NCI-H1694 (cell line): ENCODE measurements at regions not wholly inside any gene's neighbourhood (a gene's known extent, or its start where the extent isn't known, plus 50 kb on each side); places are given as distances from the start of the nearest gene placed in this dataset.
"Not testable (repeated sequence)": the region's sequence is repeated elsewhere in the genome, so short reads cannot be mapped to it uniquely, and the experiment has no call there.

Source experiments
- DNase-seq: peaks from one replicate; lab custom pipeline; 2025; lab: John Stamatoyannopoulos, UW

DNA sequence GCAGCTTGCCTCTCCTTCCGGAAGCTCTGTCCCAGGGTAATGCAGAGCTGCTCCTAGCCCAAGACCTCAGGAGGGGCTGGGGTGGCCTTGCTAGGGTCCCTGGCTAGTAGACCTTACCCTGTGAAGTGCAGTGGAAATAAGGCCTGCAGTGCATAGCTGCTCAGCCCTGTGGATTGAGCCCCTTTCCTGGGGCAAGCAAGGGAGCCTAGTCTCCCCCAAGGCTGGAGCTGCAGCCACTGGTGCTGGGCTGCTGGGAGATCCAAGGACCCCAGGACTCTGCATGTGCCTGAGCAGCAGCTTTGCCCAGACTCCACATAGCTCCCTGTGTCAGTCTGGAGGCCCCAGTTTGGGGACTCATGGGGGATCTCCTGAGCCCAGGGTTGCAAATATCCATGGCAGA lies 57.9 kb downstream of the FANCF start:
- no peak for DNase-seq

DNA sequence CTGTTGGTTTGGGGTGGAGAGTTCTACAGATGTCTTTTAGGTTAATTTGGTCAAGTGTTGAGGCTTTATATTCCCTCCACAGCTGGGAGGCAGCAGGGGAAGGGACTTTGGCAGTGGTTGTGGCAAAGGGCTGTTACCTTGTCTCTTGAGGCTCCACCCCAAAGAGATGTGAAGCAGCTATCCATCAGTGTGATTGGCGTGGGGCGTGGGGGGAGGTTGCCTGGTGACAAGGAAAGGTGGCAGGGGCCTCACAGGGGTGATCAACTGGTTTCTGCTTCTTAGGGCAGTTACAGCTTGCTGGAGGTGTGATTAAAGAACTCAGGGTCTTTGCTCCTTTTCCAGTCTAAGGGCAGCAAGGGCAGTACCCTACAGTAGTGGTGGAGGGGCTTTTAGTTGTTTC lies 59.3 kb downstream of the FANCF start:
- no peak for DNase-seq

DNA sequence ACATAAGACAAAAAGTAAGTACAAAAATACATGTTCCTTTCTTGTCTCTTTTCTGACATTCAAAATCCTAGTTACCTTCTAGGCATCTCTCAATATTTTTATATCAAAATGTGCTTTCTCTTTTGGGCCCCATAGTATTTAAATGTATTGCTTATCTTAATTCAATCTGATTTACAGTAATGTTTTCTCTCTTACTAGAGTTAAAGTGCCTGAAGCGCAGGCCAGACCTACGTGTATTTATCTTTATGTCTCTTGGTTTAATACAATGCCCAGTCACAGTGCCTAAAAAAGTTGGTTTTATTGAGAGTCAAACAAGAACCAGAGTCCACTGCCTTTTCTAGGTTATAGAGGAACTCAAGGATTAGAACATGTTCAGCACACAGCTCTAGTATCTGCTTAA lies 64.3 kb downstream of the FANCF start:
- DNase-seq = no peak

DNA sequence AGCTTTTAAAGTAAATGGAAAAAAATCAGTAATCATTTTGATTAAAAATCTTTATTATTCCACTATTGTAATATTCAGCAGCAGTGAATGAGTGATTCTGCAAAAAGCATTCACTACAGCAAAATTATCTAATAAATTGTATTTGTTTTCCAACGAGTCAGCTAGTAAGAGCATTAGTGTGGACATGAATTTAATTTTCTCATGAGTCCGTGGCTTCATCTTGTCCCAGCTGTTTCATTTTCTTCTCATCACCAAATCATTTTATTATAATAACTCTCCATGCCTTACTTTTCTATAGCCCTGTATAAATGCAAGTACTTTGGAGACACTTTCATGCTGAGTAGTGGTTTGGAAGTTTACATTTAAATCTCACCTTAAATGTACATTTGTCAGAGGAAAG lies 66.2 kb downstream of the FANCF start:
- peak; percentile 30 for DNase-seq

DNA sequence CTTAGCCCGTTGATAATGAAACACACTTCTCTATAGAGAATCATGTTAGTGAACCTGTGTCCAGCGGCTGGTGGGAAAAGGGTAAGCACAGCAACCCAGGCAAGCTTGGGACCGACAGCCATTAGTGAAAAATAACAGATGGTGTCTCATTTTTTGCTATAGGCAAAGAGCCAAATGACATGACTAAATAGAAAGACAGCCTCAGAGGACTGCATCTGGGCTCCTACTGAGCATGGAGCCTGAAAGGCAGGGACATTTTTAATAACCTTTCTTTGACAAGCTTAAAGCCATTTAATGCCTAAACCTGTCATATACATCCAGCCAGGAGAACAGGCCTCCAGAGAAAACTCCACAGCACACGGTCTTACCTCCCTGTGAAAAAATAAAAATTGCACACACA lies 67.0 kb downstream of the FANCF start:
- peak; percentile 96 for DNase-seq

DNA sequence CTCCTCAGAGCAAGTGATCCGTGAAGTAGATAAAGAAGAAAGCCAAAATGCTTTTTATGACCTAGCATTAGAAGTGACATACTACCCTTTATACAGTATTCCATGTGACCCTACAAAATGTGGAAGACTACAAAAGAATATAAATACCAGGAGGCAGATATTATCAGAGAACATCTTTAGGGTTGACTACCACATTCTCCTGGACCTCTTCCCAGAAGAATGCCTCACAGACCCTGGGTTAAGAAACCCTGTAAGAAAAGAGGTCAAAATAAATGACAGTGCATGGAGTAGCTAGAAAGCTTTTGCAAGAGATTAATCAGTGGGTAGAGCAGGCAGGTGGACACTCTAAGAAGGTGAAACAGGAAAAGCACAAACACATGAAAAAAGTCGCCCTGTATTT lies 69.2 kb downstream of the FANCF start:
- DNase-seq = no peak

DNA sequence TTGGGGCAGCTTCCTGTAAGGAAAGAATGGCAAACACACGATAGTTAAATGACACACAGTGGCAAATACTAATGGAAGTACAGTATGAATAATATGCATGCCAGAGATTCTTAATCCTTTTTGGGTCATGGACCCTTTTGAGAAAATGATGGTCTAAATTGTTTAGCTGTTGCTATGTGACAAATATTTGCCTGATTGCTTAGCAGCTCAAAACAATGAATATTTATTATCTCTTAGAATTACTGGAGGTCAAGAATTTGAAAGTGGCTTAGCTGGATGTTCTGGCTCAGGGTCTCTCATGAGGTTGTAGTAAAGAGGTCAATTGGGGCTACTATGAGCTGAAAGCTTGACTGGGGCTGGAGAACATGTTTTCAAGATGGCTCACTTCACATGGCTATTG lies 69.7 kb downstream of the FANCF start:
- no peak for DNase-seq

DNA sequence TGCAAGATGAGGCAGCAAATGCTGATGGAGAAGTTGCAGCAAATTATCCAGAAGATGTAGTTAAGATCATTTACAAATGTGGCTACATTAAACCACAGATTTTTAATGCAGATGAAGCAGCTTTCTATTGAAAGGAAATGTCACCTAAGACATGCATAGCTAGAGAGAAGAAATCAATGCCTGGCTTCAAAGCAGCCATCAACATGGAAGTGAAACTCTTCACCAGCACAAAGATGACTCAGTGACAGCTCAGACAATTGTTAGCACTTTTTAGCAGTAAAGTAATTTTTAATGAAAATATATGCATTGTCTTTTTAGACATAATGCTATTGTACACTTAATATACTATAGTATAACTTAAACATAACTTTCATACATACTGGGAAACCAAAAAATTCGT lies 71.4 kb downstream of the FANCF start:
- DNase-seq = no peak

DNA sequence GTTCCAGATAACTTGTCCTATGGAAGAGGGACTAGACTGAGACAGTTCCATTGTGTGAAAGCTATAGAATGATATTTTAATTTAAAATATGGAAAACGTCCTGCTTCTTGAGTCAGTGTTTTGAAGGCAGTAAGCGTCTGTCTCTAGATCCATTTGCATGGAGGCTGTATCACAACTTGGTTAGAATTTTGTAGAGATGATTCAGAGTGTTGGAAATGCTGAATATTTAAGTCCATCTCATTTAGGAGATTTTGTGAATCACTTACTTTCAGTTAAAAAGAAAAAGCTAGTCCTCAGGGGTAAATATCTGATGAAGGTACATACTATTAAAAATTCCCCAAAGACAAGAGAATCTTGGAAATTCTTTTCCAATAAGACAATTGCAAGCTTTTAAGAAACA lies 72.7 kb downstream of the FANCF start:
- DNase-seq = no peak

DNA sequence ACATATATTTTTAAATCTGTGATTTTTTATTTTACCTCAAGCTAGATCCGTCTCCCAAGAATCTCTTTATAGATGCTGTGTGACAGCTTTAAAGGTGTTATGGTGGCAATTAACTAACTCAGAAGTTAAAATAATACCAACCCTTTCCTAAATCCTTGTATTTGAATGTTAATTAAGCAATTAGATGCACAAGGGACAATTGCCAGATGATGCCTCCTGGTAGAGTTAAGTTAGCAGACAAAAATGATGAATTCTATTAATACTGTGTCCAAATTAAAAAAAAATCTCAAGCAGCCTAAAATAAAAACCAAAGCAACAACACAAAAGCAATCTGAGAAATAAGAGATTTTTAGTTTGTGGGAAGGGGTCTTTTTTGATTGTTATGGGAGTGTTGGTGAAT lies 78.9 kb downstream of the FANCF start:
- no peak for DNase-seq

DNA sequence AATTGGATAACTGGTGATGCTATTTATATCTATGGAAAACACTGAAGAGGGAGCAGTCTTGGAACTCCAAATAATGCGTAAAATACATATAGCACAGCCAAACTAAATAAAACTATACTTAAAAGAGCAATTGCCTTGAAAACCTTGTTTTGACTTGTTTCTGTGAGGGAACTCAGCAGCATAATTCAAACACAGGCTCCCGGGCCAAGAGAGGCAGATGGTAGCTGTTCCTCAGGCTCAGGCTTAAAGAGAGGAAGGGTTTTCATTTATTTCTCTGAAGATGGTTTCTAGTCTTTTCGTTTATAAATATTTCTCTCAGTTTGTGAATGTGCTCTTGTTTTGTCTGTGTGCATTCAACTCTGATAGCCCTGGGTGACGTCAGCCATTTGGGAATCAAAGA lies 82.4 kb downstream of the FANCF start:
- no peak for DNase-seq

DNA sequence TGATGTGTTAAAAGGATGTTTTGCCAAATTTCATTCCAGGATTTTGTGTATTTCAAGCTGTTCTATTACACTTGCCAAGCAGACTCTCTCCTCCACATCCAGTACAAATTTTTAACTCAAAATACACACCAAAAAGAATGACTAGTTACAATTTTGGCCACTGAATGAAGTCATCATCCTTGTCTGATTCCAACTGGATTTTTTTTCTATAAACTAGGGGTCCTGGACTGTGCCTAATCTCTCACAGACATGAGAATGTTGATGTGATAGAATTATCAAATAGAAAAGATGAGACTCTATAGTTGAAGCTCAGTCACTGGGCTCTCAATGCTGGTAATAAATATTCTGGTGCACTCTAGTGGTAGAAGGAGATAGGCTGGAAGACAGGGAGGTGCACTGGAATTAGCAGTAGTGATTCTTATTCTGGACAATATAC lies 85.8 kb downstream of the FANCF start:
- DNase-seq = peak; percentile 72

DNA sequence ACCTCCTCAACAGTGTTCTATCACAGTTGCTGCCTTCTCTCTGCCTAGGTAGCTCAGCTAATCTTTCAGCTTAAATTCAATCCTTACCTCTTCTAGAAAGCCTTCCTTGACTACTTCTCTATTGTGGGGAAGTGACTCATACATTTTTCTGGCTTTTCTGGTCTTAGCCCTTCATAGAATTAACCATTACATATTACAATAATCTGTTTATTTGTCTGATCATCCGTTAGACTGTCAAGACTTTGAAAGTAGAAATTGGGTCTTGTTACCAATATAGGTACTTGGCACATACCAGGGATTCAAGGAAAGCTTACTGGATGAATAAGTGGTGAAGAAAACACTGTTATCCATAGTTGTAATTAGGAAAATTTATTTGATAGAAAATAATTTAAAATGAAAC lies 89.6 kb downstream of the FANCF start:
- no peak for DNase-seq

DNA sequence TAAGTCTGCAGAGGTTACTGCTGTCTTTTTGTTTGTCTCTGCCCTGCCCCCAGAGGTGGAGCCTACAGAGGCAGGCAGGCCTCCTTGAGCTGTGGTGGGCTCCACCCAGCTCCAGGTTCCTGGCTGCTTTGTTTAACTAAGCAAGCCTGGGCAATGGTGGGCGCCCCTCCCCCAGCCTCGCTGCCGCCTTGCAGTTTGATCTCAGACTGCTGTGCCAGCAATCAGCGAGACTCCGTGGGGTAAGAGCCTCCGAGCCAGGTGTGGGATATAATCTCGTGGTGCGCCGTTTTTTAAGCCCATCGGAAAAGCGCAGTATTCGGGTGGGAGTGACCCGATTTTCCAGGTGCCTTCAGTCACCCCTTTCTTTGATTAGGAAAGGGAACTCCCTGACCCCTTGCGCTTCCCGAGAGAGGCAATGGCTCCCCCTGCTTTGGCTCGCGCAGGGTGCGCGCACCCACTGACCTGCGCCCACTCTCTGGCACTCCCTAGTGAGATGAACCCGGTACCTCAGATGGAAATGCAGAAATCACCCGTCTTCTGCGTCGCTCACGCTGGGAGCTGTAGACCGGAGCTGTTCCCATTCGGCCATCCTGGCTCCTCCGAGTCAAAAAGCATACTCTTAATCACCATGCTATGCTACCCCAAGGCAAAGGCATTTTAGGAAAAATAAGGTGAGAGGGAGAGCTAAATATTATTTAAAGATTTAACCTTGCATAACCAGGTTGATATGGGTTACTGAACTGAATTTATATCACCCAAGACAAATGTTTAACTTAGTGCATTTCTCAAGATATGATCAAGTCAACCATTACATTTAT lies 96.8 kb downstream of the FANCF start:
- DNase-seq = not testable (repeated sequence)

DNA sequence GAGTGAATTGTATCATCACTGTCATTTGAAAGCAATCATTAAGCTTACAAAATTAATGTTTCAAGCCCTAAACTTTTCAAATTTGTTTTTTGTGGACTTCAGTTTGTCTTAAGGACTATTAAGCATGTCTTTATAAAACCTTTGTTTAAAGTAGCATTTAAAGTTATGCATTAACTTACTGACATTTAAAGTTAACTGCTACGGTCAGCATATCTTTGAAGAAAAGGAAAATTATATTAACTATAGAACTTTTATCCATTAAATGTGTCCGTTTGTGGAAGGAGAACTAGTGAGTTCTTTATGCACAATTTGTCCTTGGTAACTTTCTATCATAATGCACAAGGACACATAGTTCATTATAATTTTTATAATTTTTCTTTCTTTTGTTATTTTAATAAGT lies 103.4 kb downstream of the FANCF start:
- no peak for DNase-seq

DNA sequence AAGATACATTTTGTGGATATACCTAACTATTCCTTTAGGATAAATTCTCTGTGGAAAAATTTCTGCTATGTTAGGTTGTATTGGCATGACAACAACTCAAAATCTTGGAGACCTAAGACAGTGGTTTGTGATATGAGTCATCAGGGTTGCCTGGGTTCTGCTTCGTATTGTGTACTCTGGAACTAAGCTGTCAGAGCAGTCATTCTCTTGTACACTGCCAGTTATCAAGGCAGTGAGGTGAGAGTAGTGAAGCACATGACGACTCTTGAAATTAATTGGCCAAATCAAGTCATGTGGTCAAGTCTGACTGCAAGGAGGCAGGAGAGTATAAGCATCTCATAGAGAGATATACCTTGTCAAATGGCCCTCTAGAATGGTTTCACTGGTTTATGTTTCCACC lies 104.4 kb downstream of the FANCF start:
- no peak for DNase-seq

DNA sequence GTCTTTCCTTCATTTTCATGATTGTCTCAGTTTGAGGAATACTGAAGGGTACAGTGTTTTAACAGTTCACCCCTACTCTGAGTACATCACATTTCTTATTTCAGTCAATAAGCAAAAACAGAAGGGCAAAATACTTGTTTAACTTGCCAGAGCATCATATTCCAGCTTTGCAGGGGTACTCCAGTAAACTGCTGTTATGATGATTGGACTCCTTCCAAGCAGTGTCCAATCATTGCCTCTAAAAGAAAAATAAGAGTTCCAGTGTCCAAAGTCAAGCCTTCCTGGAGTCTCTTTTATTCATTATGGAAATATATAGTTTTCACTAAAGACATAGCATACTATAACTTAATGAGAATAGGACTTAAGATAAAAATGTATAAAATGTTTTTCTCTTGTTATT lies 105.1 kb downstream of the FANCF start:
- DNase-seq = no peak

DNA sequence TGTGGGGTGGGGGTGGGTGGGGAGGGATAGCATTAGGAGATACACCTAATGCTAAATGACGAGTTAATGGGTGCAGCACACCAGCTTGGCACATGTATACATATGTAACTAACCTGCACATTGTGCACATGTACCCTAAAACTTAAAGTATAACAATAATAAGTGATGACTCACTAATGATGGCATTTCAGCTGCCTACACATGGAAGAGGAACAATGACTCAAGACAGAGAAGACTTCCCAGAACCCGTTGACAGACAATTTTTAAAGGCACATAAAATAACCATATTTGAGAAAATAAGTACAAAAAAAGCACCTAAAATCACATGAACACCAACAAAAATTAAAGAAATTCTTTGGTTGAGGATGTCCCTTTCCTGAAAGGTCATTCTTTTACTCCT lies 107.3 kb downstream of the FANCF start:
- not testable (repeated sequence) for DNase-seq

DNA sequence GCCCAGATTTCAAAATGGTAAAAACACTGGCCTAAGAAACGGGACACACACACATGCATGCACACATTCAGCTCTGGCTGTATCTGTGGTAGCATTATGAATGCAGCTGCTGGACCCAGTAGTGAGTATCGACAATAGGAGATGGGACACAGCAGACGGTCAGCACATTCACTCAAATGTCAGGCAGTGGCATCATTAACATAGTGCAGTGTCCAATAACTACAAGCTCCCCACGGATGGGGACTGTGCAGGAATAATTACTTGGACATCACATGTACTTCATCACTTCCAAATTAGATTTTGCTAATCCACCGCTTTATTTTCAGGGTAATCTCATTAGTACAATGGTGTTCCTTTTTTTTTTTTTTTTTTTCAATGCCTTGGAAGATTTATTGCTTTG lies 109.5 kb downstream of the FANCF start:
- DNase-seq = no peak

DNA sequence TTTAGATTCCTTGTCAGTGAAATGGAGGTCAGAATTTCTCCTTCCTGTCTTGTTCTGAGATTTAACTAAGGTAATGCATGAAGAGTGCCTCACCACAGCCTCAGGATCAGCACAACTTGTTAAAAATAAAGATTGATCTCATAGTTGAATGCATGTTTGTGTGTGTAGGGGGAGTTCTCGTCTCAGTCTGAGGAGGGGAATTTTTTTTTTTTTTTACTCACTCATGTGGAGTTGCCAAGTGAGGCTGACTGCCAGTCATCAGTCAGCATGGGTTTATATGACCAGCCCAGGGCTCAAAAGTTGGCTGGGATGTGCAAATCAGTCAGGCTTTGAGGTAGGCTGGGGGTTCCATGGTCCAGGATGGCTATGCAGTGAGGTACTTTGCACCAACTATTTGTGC lies 113.2 kb downstream of the FANCF start:
- DNase-seq = no peak

DNA sequence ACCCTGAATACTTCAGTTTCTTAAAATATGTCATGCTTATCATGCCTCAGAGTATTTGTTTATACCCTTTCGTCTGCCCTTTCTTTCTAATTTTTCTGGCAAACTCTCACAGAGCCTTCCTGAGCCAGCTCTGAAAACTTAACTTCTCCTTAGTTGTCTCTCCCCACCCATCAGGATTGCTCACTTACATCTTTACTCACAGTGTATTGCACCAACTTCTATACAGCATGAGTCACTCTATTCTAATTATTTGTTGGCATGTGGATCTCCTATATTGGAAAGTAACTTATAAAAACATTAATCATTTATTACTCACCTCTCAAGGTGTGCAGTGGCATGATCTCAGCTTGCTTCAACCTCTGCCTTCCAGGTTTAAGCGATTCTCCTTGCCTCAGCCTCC lies 114.9 kb downstream of the FANCF start:
- no peak for DNase-seq

DNA sequence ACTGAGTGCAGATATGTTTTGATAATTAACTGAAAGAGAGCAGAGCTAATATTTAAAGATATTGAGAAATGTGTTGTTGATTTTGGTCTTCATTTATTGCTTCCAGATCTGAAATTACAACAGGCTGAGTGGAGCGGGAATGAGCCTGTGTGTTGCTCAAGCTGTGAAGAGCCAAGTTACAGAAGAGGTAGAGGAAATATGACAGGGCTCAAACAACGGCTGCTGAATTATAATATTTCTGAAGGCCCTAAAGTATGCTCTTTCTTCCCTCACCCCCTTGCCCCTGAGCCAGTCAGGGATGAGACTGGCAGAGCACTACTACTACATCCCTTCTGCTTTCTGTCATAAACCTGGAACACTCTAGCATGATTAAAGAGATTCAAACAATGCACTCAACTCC lies 115.6 kb downstream of the FANCF start:
- DNase-seq = no peak

DNA sequence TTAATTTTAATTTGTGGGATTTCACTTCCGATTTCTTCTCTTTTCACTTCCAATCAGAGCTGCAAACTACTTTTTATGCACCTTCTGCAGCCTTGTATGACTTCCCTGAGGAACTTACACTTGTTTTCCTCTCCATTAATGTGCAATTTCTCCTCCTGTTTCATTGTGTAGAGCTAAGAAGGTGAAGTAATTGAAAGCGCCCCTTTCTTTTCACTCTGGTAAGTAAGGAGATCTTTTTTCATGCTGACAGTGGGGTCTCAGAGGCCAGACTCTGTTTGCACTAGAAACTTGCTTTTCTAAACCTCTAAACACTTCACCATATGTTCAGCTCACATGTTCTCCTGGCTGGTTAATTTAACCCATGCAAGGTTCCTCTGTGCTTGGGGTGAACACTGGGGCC lies 117.0 kb downstream of the FANCF start:
- peak; percentile 52 for DNase-seq

DNA sequence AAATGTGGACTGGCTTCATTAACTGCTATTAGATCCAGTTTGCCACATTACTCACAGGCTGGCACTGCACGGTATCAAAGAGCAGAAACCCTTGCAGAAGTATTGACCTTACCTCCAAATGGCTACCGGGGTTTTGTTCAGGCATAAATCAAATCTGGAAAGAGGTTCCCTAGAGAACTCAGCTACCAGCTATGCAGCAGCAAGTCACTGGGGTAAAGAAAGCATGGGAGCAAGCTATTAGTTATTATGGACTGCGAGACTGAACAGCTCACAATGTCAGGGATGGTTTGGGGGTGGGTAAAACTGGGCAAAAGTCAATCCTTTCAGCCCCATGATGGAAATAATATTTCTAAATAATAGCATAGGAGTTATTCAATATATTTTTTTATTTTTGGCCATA lies 128.1 kb downstream of the FANCF start:
- no peak for DNase-seq
